Fibroblast of villous mesenchyme (primary cell): ENCODE measurements at regions not wholly inside any gene's neighbourhood (a gene's known extent, or its start where the extent isn't known, plus 50 kb on each side); places are given as distances from the start of the nearest gene placed in this dataset.

ENCODE experiments used
- DNase-seq: peaks from one replicate; pipeline ENCODE4 v3.0.0-alpha.2; 2010; ENCODE audit warnings: low read depth
- H3K4me3 ChIP-seq: 2 replicates; pipeline ENCODE4 v1.5.1; 2011; ENCODE audit warnings: low read depth, mild to moderate bottlenecking, low read length
- TF ChIP-seq, protein P1 (sequence below): IDR thresholded peaks from 2 replicates; pipeline ENCODE4 v1.5.1; 2012; ENCODE audit warnings: low read depth, mild to moderate bottlenecking, low read length; ENCODE audit not compliant: insufficient read depth

GRCh38 chr19:28483197-28483596, 729.8 kb downstream of the UQCRFS1 start:
- TF ChIP-seq, protein P1, sequence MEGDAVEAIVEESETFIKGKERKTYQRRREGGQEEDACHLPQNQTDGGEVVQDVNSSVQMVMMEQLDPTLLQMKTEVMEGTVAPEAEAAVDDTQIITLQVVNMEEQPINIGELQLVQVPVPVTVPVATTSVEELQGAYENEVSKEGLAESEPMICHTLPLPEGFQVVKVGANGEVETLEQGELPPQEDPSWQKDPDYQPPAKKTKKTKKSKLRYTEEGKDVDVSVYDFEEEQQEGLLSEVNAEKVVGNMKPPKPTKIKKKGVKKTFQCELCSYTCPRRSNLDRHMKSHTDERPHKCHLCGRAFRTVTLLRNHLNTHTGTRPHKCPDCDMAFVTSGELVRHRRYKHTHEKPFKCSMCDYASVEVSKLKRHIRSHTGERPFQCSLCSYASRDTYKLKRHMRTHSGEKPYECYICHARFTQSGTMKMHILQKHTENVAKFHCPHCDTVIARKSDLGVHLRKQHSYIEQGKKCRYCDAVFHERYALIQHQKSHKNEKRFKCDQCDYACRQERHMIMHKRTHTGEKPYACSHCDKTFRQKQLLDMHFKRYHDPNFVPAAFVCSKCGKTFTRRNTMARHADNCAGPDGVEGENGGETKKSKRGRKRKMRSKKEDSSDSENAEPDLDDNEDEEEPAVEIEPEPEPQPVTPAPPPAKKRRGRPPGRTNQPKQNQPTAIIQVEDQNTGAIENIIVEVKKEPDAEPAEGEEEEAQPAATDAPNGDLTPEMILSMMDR: no peak
- DNase-seq: no peak
- no peak overlapping the region for H3K4me3 ChIP-seq

- no peak overlapping the region for H3K4me3 ChIP-seq
- TF ChIP-seq, protein P1: no peak
- no peak for DNase-seq
Measured at GRCh38 chr19:28482221-28482620, 730.7 kb downstream of the UQCRFS1 start.

DNA sequence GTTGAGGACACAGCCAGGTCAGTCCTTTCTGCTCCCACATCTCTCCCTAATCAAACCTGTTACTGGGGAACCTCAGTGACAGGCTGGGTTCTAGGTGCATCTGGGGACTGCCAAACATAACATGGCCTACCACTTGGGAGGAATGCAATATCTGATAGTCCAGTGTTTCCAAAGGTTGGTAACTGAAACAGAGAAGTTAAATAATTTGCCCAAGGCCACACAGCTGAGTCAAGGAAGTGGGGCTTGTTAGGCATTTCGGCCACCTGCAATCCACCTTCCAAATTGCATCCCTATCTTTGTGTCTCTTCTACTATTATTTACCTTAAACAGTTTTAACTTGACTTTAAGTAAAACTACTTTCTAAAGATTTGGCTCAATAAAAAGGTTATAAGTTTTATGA, 731.3 kb downstream of the UQCRFS1 start:
- H3K4me3 ChIP-seq: no peak overlapping the region
- DNase-seq: no peak
- TF ChIP-seq, protein P1: no peak

DNA sequence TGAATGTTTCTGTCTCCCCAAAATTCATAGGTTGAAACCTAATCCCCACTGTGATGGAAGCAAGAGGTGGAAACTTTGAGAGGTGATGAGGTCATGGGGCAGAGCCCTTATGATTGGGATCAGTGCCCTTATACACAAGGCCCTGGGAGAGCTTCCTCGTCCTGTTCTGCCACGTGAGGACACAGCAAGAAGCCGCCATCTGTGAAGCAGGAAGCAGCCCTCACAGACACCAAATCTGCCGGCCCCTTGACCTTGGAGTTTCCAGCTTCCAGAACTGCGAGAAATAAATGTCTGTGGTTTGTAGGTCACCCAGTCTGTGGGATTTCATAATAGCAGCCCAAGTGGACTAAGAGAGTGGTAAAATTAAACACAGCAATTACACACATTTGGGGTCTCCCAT, 737.4 kb downstream of the UQCRFS1 start:
- TF ChIP-seq, protein P1: no peak
- no peak for DNase-seq
- no peak overlapping the region for H3K4me3 ChIP-seq

GRCh38 chr19:28472843-28473242, 740.1 kb downstream of the UQCRFS1 start:
- TF ChIP-seq, protein P1: no peak
- DNase-seq: no peak
- no peak overlapping the region for H3K4me3 ChIP-seq

DNA sequence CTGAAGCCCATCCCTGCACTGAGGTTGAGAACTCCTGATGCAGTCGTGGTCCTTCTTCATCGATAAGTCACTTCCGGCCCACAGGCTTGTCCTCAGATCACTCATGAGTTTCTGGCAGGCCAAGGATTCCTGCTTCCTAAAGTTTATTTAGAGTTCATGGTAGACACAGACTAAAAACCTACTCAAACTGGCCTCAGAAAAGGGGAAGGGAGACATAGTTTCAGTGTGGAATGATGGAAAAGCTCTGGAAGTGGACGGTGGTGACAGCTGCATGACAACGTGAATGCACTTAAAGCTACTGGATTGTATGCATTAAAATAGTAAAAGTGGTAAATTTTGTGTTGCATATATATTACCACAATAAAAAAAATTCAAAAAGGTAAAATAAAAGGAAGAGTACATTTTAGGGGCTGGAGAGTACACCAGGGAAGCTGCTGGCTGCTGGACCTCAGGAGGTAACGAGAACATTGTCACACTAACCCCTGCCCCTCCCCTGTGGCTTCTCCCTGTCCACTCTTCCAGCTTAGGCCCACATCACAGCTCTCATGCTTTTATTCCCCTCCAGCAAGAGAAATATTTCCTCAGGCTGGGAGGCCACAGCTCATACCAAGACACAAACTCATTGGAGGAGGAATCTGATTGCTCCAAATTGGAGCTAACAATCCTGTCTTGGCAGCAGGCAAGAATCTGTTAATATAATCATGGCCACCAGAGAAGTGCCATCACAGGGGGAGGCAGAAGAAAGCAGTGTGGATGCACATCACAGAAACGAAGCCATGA, 741.0 kb downstream of the UQCRFS1 start:
- TF ChIP-seq, protein P1: no peak
- no peak overlapping the region for H3K4me3 ChIP-seq
- no peak for DNase-seq

- TF ChIP-seq, protein P1: no peak
- H3K4me3 ChIP-seq: no peak overlapping the region
- DNase-seq: no peak
Measured at GRCh38 chr19:28469544-28469943, 743.4 kb downstream of the UQCRFS1 start.
